ENCODE measurements at regions not wholly inside any gene's neighbourhood (a gene's known extent, or its start where the extent isn't known, plus 50 kb on each side); places are given as distances from the start of the nearest gene placed in this dataset.

- TF ChIP-seq PRDM10 (tag by site-specific recombination; IDR thresholded peaks at IDR 0.05) (no peak), ZNF248 (tag by site-specific recombination; IDR thresholded peaks at IDR 0.05) (no peak), ZSCAN18 (tag by site-specific recombination; IDR thresholded peaks at IDR 0.05) (no peak), ZNF132 (tag by site-specific recombination; IDR thresholded peaks at IDR 0.05; ENCODE audit: borderline replicate concordance) (no peak), ZNF521 (tag by site-specific recombination; IDR thresholded peaks at IDR 0.05) (no peak), ZNF184 (tag by site-specific recombination; IDR thresholded peaks at IDR 0.05) (no peak)
These were observed 58.4 kb upstream of the HDAC9 start (continued) for GRCh38 chr7:18437101-18437500.

- Histone ChIP-seq H3K9me3 (ENCODE audit: control insufficient read depth, insufficient read depth, low read depth, low read length) (no peaks in the 10 kb centered on the region), H3K4me1 (ENCODE audit: control insufficient read depth, insufficient read depth, low read length) (peaks cover 5% of the 10 kb centered on the region; the same call in 1 of the 2 replicates), H3K4me3 (ENCODE audit: low read depth, low read length) (no peak overlapping the region), H3K27ac (ENCODE audit: extremely low read depth, low read depth, low read length) (no peak overlapping the region), H3K36me3 (ENCODE audit: control insufficient read depth in 2 of 2, insufficient read depth in 1 of 2, low read length in 2 of 2) (no peaks in the 10 kb centered on the region)
- TF ChIP-seq BCL6B (tag by site-specific recombination; IDR thresholded peaks at IDR 0.05) (no peak), PBX3 (CRISPR knock-in tag; IDR thresholded peaks at IDR 0.05) (no peak), ZNF19 (tag by site-specific recombination; IDR thresholded peaks at IDR 0.05; ENCODE audit: low read depth) (no peak), PRDM10 (tag by site-specific recombination; IDR thresholded peaks at IDR 0.05) (no peak), ZNF558 (tag by site-specific recombination; IDR thresholded peaks at IDR 0.05) (no peak), ZNF248 (tag by site-specific recombination; IDR thresholded peaks at IDR 0.05) (no peak), ZNF24 (tag by site-specific recombination; IDR thresholded peaks at IDR 0.05) (no peak), WT1 (tag by site-specific recombination; IDR thresholded peaks at IDR 0.05) (no peak), ZNF221 (tag by site-specific recombination; IDR thresholded peaks at IDR 0.05; ENCODE audit: borderline replicate concordance) (no peak), ZNF561 (tag by site-specific recombination; IDR thresholded peaks at IDR 0.05; ENCODE audit: borderline replicate concordance) (no peak), ZNF391 (tag by site-specific recombination; IDR thresholded peaks at IDR 0.05; ENCODE audit: borderline replicate concordance, low read depth) (no peak), ZBTB11 (tag by site-specific recombination; conservative IDR thresholded peaks at IDR 0.05; ENCODE audit: low read depth) (no peak), ZNF629 (tag by site-specific recombination; IDR thresholded peaks at IDR 0.05) (no peak), SP7 (tag by site-specific recombination; IDR thresholded peaks at IDR 0.05) (no peak), MEIS1 (CRISPR knock-in tag; IDR thresholded peaks at IDR 0.05; ENCODE audit: borderline replicate concordance) (no peak), ZNF544 (tag by site-specific recombination; IDR thresholded peaks at IDR 0.05) (no peak), ZNF596 (tag by site-specific recombination; IDR thresholded peaks at IDR 0.05) (no peak), GLIS2 (tag by site-specific recombination; IDR thresholded peaks at IDR 0.05) (no peak)
- POLR2A ChIA-PET = no interaction called here
- CTCF ChIA-PET = no interaction called here
These were observed 54.6 kb upstream of the HDAC9 start for GRCh38 chr7:18440934-18441333.
